KMS-11 (cell line): ENCODE measurements at regions not wholly inside any gene's neighbourhood (a gene's known extent, or its start where the extent isn't known, plus 50 kb on each side); places are given as distances from the start of the nearest gene placed in this dataset.

ENCODE experiments used
- H2AFZ ChIP-seq: fragments of 200-600 bp; sonication (generic); 2 replicates; pipeline ENCODE4 v1.6.1; 2016; ENCODE audit warnings: antibody characterized with exemption, mixed run types, low read depth
- H3K27ac ChIP-seq: fragments of 200-600 bp; sonication (generic); 2 replicates; pipeline ENCODE4 v1.6.1; 2016; ENCODE audit warnings: mild to moderate bottlenecking, mixed run types
- H3K27me3 ChIP-seq: fragments of 200-600 bp; sonication (generic); 2 replicates; pipeline ENCODE4 v1.6.1; 2017; ENCODE audit warnings: mild to moderate bottlenecking, low read depth, mixed run types, moderate library complexity; ENCODE audit not compliant: insufficient read depth
- H3K36me3 ChIP-seq: fragments of 200-600 bp; sonication (generic); 2 replicates; pipeline ENCODE4 v1.6.1; 2017; ENCODE audit warnings: mild to moderate bottlenecking, mixed run types; ENCODE audit not compliant: insufficient read depth
- H3K4me1 ChIP-seq: fragments of 200-600 bp; sonication (generic); 2 replicates; pipeline ENCODE4 v1.6.1; 2016; ENCODE audit warnings: mild to moderate bottlenecking, low read depth, mixed run types; ENCODE audit not compliant: poor library complexity, severe bottlenecking
- H3K4me2 ChIP-seq: fragments of 200-600 bp; sonication (generic); 2 replicates; pipeline ENCODE4 v1.7.0; 2016; ENCODE audit warnings: mild to moderate bottlenecking, mixed run types
- H3K4me3 ChIP-seq: fragments of 200-600 bp; sonication (generic); IDR thresholded peaks from 2 replicates; pipeline ENCODE4 v1.6.1; 2017; ENCODE audit warnings: low read depth, low read length, mixed read lengths; ENCODE audit not compliant: insufficient read depth
- H3K79me2 ChIP-seq: fragments of 200-600 bp; sonication (generic); 2 replicates; pipeline ENCODE4 v1.6.1; 2016; ENCODE audit warnings: low read depth, mixed run types; ENCODE audit not compliant: insufficient read depth
- H3K9ac ChIP-seq: fragments of 200-600 bp; sonication (generic); 2 replicates; pipeline ENCODE4 v1.6.1; 2016; ENCODE audit warnings: mild to moderate bottlenecking, mixed run types
- H4K20me1 ChIP-seq: fragments of 200-600 bp; sonication (generic); 2 replicates; pipeline ENCODE4 v1.6.1; 2016; ENCODE audit warnings: mild to moderate bottlenecking, mixed run types; ENCODE audit not compliant: insufficient read depth
- CTCF ChIP-seq: fragments of 200-600 bp; sonication (generic); conservative IDR thresholded peaks from 2 replicates; pipeline ENCODE4 v1.6.1; 2017; ENCODE audit warnings: low read depth, mild to moderate bottlenecking, antibody characterized with exemption, low read length, moderate library complexity, mixed read lengths

GRCh38 chr22:22400964-22401363 is 107.6 kb downstream of the ZNF280B start:
- Histone ChIP-seq H3K9ac (no peak overlapping the region), H3K4me1 (no peaks in the 10 kb centered on the region)

GRCh38 chr22:22401381-22401780 is 107.2 kb downstream of the ZNF280B start:
- Histone ChIP-seq H3K9ac (no peak overlapping the region), H3K4me1 (no peaks in the 10 kb centered on the region), H3K4me3 (no peak overlapping the region), H2AFZ (no peak overlapping the region), H3K27me3 (no peaks in the 10 kb centered on the region), H3K79me2 (no peaks in the 10 kb centered on the region), H3K36me3 (no peaks in the 10 kb centered on the region), H3K4me2 (no peak overlapping the region), H3K27ac (no peak overlapping the region), H4K20me1 (no peaks in the 10 kb centered on the region)
- TF ChIP-seq CTCF = no peak

More at GRCh38 chr22:22400964-22401363, 107.6 kb downstream of the ZNF280B start:
- Histone ChIP-seq H3K4me3 (no peak overlapping the region), H3K27ac (no peak overlapping the region), H3K79me2 (no peaks in the 10 kb centered on the region), H3K27me3 (no peaks in the 10 kb centered on the region), H4K20me1 (no peaks in the 10 kb centered on the region), H2AFZ (no peak overlapping the region), H3K4me2 (no peak overlapping the region), H3K36me3 (no peaks in the 10 kb centered on the region)
- TF ChIP-seq CTCF = no peak

- Histone ChIP-seq H3K27ac (no peak overlapping the region), H3K27me3 (no peaks in the 10 kb centered on the region; the same call in 1 of the 2 replicates), H4K20me1 (no peaks in the 10 kb centered on the region), H3K9ac (no peak overlapping the region), H3K4me1 (no peaks in the 10 kb centered on the region), H3K4me3 (no peak overlapping the region), H2AFZ (no peak overlapping the region), H3K79me2 (no peaks in the 10 kb centered on the region), H3K4me2 (no peak overlapping the region), H3K36me3 (no peaks in the 10 kb centered on the region)
- TF ChIP-seq CTCF = no peak
Measured at GRCh38 chr22:22403306-22403705, 105.2 kb downstream of the ZNF280B start.

GRCh38 chr22:22403771-22404170 is 104.8 kb downstream of the ZNF280B start:
- Histone ChIP-seq H3K27me3 (peaks cover 2% of the 10 kb centered on the region; the same call in 1 of the 2 replicates), H3K4me2 (no peak overlapping the region), H3K4me3 (no peak overlapping the region), H4K20me1 (no peaks in the 10 kb centered on the region), H2AFZ (no peak overlapping the region), H3K79me2 (no peaks in the 10 kb centered on the region), H3K36me3 (no peaks in the 10 kb centered on the region), H3K27ac (no peak overlapping the region), H3K9ac (no peak overlapping the region), H3K4me1 (no peaks in the 10 kb centered on the region)
- no peak for TF ChIP-seq CTCF
